ENCODE measurements at regions not wholly inside any gene's neighbourhood (a gene's known extent, or its start where the extent isn't known, plus 50 kb on each side); places are given as distances from the start of the nearest gene placed in this dataset.
"Not testable (repeated sequence)": the region's sequence is repeated elsewhere in the genome, so short reads cannot be mapped to it uniquely, and the experiment has no call there.

GRCh38 chr1:146715054-146715453 lies 223.1 kb upstream of the NBPF12 start:
- DNase-seq (ENCODE audit: low spot score), result not testable (repeated sequence)

DNA sequence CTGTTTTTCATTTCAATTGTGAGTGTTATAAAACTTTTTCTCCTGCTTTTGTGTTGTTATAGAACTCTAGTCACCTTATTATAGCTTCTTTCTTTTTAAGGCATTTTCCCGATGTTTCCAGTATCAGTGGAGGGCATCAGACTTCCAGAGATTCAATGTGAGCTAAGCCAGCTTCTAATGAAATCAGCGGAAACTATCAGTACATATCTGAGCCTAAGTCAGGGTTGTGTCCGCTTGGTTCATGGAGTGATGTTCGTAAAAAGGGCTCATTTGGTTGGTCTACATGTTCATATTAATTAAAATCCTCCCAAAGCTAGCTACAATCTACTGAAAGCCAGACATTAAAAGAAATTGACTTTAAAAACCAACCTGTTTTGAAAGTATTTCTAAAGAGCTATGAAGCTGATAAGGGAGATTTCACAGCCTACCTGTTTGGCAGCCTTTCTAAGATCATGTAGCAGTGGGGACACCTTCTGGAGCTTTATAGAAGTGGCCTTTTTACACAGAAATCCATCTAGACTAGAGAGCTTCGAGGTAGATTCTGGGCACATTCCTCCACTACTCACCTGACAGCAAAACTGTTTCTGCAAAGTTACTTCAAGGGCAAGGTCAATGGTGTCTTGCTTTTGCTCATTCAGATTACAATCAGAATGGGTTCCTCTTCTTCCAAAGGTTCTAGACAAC lies 227.1 kb upstream of the NBPF12 start:
- DNase-seq (ENCODE audit: low spot score), result not testable (repeated sequence)

GRCh38 chr1:146709302-146709701 lies 228.8 kb upstream of the NBPF12 start:
- DNase-seq (ENCODE audit: low spot score), result not testable (repeated sequence)

GRCh38 chr1:146704162-146704724 lies 233.9 kb upstream of the NBPF12 start:
- not testable (repeated sequence) for DNase-seq (ENCODE audit: low spot score)

DNA sequence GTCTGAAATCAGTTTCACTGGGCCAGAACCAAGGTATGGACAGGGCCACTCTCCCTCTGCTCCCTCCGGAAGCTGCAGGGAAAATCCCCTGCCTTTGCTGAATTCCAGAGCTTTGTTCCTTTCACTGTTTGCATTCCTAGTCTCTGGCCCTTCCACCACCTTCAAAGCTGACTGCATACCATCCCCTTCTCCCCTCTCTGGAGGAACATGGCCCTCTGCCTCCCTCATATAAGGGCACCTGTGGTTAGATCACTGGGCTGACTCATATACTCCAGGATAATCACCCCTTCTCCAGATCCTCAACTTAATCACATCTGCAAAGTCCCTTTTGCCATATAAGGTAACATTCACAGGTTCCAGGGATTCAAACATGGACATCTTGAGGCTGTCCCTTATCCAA lies 236.8 kb upstream of the NBPF12 start:
- not testable (repeated sequence) for DNase-seq (ENCODE audit: low spot score)

- not testable (repeated sequence) for DNase-seq (ENCODE audit: low spot score)
Observed at GRCh38 chr1:146695388-146695787, 242.7 kb upstream of the NBPF12 start.

GRCh38 chr1:146691798-146692197 lies 246.3 kb upstream of the NBPF12 start:
- DNase-seq (ENCODE audit: low spot score), result not testable (repeated sequence)

- DNase-seq (ENCODE audit: low spot score), result not testable (repeated sequence)
Observed at GRCh38 chr1:146688893-146689292, 249.2 kb upstream of the NBPF12 start.

DNA sequence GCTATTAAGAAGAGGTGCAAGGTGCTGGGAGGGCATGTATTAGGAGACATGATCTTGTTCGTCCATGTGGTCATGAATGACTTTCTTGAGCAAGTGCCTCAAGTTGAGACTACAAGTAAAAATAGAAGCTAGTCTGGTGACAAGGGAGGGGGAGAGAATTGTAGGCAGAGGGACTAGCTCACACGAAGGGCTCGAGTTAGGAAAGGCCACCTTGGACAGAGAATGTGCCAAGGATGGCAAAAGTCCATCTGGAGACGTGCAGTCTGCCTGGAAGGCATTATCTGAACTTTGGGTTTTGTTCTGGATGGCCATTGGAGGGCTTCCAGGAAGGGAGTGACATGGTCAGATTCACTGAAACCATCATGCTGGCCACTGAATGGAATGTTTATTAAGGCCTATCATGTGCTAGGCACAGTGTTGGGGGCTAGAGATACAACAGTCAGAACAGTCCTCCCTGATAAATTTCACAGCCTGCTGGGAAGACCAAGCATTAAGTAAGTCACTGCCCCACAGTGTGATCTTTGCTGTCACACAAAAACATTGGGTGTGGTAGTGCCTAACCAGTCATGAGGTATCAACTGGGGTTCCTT lies 251.3 kb upstream of the NBPF12 start:
- not testable (repeated sequence) for DNase-seq (ENCODE audit: low spot score)

- not testable (repeated sequence) for DNase-seq (ENCODE audit: low spot score)
Observed at GRCh38 chr1:146683126-146683429, 255.0 kb upstream of the NBPF12 start.

DNA sequence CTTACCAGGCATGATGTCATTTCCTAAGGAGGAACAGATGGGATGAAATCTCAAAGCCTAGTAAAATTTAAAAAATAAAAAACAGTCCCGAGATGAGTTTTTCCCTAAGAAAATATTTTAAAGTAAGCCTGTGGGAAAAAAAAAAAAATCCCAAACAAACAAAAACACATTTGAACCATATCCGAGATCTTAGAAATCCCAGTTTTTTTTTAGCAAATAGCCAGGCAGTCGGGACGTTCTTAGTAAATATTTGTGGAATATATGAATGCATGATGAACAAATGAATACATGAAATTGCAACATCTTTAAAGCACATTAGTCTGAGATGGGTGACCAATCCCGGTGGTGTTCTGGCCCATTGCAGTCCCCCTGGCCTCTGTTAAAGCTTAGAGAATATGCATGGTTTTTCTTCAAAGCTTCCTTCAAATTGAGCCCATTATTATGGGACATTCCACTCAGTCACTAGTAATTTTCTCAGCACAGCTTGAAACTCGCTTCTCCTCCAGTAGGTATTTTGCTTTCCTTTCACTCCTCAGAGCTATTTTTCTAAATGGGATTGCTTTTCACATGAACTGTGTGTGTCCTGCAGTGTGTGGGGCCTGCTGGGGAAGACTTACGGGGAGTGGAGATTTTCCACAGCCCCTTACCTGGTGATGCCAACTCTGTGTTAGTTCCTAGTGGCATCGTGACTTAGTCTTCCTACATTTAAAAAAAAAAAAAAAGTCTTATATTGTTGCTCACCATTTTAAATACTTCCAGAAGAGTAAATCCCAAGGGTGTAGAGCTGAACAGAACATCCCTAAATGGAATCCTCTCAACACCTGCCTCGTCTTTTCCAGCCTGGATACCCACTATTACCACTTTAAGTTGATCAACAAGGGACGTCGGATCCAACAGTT lies 255.6 kb upstream of the NBPF12 start:
- not testable (repeated sequence) for DNase-seq (ENCODE audit: low spot score)

DNA sequence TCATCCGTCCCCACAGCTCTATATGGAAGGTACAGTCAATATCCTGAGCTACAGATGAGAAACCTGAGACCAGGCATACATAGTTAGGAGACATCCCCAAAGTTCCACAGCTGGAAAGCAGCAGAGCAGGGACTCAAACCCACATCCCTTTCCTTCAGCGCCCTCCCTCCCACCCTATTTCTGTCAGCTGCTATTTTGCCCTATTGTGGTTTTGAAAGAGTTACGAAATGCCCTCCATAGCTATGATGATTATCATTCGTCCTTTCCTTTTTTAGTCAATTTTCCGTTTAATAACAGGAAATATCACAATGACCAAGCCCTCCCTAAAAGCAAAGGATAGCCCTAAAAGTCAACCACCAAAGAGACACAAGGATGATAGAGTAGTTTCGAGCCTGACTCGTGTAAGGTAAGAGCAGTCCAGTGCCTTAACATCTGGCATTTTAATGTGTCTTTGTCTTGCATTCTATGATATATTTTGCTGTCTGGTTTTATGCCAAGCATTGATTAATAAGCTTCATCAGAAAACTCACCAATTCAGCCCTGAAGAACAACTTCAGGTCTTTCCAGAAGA lies 264.3 kb upstream of the NBPF12 start:
- not testable (repeated sequence) for DNase-seq (ENCODE audit: low spot score)

GRCh38 chr1:146672608-146673007 lies 265.5 kb upstream of the NBPF12 start:
- not testable (repeated sequence) for DNase-seq (ENCODE audit: low spot score)

GRCh38 chr1:146671588-146671987 lies 266.5 kb upstream of the NBPF12 start:
- DNase-seq (ENCODE audit: low spot score), result not testable (repeated sequence)

- DNase-seq (ENCODE audit: low spot score), result not testable (repeated sequence)
Observed at GRCh38 chr1:146670832-146671566, 267.1 kb upstream of the NBPF12 start.

- DNase-seq (ENCODE audit: low spot score), result not testable (repeated sequence)
Observed at GRCh38 chr1:146666275-146666674, 271.8 kb upstream of the NBPF12 start.

- DNase-seq (ENCODE audit: low spot score), result not testable (repeated sequence)
Observed at GRCh38 chr1:146660242-146660641, 277.9 kb upstream of the NBPF12 start.

GRCh38 chr1:146656356-146657060 lies 281.6 kb upstream of the NBPF12 start:
- not testable (repeated sequence) for DNase-seq (ENCODE audit: low spot score)

- DNase-seq (ENCODE audit: low spot score), result not testable (repeated sequence)
Observed at GRCh38 chr1:146654763-146655162, 283.4 kb upstream of the NBPF12 start.

DNA sequence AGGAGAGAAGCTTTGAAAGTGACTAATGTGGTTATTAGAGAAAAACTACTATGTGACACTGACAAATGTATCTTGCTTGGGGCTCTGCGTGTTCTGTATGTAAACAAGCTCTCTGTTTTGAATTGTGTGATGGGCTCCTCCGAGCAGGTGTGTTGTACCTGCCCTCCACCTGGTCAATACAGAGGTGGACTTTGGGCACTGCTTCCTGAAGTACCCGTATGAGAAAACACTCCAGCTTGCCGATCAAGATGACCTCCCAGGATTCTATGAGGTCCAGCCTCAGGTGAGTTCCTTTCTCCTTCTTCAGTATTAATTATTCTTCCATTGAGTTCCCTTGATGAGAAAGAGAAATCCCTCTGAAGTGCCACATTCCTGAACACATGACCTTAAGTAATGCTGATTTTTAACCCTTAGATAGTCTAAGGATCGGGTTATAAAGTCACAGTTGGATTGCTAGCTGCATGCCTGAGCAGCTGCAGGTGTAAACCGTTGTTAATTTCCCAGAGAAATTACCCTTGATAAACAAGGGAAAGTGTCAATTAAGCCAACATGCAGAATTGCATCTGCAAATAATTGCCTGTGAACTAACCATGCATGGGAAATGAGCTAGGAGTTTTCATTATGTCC lies 292.0 kb upstream of the NBPF12 start:
- not testable (repeated sequence) for DNase-seq (ENCODE audit: low spot score)

Data from HuH-7 (cell line).